ENCODE measurements at regions not wholly inside any gene's neighbourhood (a gene's known extent, or its start where the extent isn't known, plus 50 kb on each side); places are given as distances from the start of the nearest gene placed in this dataset.

GRCh38 chr20:60381643-60382400 lies 423.6 kb downstream of the CDH26 start:
- no peak for DNase-seq

- no peak for DNase-seq
Measured at GRCh38 chr20:60389441-60389840, 431.2 kb downstream of the CDH26 start.

GRCh38 chr20:60389882-60390281 lies 431.7 kb downstream of the CDH26 start:
- DNase-seq: no peak

DNA sequence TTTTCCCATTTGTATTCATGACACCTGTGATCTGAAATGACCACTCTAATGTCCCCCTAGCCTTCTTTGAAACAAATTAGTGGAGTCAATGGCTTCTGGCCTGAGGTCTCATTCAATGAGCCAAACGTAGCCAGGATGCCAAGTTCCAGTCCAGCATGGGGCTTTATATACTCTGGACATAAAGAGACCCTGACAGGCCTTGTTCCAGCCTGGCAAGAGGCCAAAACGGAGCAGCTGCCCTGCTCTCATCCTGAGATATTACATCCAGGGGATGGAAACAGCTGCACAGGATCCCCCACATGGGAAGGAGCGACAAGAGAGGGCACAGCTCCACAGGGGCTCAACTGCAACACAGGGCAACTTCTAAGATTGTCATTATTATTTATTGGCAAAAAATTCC lies 437.8 kb downstream of the CDH26 start:
- no peak for DNase-seq

DNA sequence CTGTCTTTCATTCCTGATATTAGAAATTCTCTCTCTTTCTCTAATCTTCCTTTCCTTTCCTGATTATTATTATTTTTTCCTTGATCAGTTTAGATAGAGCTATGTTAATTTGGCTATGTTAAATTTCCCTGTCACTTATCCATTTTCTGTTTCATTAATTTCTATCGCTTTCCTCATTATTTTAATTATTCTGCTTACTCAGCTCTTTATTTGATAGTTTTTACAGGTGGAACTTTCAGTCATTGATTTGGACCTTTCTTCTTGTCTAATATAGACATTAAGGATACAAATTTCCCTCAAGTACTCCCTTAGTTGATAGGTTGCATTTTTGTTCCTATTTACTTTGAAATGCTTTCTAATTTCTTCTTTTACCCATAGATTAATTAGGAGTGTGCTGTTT lies 442.3 kb downstream of the CDH26 start:
- no peak for DNase-seq

GRCh38 chr20:60402189-60403058 lies 444.2 kb downstream of the CDH26 start:
- DNase-seq: no peak

DNA sequence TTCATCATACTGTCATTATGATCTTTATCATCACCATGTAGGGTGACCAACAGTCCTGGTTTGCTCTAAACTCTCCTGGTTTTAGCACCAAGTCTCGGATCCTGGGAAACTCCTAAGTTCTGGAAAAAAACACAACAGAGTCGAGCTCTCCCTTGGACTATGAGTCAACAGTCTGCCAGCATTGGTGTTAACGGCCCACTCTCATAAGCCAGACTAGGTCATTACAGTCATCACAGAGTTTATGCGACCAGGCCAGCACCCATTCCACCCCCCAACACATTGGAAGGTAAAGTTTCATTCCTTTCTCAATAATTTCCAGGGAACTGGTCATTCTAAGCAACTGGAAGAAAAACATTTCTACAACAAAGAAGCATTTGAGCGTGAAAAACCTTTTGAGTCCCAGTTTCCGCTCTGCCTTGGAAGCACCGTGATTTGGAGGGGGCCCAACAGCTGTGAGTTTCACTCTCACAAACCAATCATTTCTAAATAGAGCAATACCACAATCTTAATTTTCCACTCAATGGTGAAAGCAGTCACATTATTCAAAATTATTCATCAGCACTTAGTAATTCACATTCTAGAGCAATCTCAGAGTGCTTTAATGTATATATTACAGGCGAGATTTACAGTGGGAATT lies 445.0 kb downstream of the CDH26 start:
- no peak for DNase-seq

DNA sequence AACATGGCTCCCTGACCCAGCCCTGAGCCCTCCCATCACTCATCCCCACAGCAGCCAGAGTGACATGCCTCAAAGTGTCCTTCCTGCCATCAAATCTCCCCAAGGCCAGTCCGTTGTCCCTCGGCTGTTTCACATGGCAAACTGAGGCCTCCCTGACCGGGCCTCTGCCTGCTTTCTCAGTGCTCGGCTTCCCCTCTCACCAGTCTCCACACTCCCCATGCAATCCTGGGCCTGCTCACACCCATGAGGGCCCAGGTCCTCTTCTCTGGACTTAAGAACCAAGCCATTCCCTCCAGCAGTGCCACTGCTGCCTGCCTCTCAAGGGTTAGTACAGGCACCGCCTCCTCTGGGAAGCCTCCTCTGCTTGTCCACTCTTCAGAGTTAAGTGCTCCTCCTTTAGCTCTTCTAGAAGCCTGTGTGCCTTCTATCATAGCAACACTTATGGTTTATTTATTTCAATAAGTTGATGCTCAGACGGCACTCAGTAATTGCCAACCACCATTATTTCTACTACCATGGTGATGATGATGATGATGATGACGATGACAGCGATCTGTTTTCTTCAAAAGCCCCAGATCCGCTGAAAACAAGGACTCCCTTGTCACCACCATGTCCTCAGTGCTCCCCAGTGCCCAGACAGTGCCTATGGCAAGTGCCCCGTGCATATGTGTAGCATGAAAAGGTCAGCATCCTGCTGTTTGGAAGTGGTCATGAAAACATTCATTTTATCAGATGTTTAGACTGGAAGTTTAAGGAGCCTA lies 449.0 kb downstream of the CDH26 start:
- DNase-seq: no peak

- DNase-seq: no peak
Measured at GRCh38 chr20:60407938-60408337, 449.7 kb downstream of the CDH26 start.

DNA sequence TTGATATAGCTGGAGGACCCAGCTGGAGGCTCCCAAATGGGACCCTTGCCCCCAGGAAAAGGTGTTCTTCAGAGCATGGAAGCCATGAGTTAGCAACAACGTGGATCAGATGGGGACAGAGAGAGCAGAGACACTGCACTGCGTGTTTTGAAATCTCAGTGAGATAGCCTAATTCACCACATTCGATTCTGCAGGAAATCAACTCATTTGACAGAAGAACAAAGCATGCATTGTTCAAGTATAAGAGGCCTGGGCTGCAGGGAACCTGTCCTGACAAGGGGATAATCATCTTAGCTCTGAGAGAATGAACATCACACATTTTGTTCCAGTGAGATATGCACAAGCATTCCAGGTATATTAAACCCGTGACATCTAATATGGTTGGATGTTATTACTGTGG lies 450.2 kb downstream of the CDH26 start:
- no peak for DNase-seq

DNA sequence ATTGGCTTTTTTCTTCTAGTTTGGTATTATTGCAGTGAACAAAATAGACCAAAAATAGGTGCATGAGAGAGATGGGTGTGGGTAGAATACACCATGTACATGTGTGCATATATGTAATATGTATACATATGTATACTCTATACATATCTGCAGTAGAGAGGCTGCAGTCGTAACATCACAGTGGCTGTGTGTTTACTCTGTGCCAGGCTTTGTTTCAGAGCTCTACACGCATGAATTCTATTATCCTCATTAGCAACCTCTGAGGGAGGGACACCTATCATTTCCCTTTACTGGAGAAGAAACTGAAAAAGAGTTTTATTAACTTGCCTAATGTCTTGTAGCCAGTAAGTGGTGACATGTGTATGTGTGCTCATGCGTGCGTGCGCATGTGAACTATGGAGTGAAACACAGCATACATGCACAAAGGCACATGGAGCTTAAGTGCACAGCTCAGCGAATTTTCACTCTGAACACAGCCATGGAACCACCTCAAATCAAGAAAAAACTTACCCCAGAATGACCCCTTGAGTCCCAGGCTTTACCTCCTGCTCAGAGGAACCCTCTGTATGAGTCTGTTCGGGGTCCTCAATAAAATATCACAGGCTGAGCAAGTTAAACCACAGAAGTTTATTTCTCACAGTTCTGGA lies 452.5 kb downstream of the CDH26 start:
- DNase-seq: no peak

DNA sequence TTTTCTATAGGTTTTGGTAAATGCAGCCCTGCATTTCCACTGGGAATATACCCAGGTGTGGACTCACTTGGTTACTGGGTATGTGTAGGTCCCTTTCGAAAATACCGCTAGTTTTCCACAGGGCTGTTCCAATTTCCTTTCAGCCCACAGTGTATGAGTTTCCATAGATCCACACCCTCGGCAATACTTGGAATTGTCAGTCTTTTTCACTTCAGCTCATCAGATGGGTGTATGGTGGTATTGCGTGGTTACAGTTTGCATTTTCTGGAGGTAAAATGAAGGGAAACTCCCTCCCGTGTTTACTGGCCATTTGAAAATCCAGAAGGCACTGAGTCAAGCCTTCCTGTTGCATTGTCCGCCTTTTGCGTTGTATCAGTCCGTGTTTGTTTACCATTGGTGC lies 453.6 kb downstream of the CDH26 start:
- no peak for DNase-seq

DNA sequence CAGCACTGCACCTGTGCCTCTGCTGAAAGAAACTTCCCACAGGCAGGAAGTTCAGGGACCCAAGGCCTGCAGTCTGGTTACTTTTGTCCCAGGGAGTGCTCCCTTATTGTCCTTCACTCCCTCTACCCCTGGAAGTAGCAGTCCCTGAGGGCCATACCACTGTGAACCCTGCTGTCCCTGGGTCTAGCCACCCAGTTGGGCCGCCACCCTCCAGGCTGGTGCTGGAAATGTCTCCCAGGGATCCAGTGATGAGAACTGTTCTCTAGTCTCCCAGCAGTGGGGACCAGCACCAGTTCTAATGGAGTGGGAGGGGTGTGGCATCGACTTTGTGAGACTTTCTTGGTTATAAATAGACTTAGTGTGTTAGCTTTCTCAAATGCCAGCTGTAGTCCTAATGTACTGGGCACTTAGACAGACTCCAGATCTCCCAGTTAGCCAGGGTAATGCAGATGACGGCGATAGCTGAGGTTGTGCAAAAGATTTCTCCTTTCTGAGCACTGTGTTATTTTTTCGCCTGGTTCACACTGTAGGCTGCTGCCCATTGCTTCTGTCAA lies 462.5 kb downstream of the CDH26 start:
- no peak for DNase-seq

DNA sequence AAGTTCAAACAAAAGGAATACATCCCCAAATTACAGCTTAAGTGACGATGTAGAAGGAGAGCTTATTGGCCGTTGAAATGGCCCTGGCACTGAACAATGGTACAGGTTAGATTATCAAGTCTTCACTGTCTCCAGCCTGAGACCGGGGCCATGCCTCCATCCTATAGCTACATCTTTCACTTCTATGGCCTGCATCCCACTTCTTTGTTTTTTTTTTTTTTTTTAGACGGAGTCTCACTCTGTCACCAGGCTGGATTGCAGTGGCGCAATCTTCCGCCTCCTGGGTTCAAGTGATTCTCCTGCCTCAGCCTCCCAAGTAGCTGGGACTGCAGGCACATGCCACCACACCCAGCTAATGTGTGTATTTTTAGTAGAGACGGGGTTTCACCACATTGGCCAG lies 464.6 kb downstream of the CDH26 start:
- no peak for DNase-seq

DNA sequence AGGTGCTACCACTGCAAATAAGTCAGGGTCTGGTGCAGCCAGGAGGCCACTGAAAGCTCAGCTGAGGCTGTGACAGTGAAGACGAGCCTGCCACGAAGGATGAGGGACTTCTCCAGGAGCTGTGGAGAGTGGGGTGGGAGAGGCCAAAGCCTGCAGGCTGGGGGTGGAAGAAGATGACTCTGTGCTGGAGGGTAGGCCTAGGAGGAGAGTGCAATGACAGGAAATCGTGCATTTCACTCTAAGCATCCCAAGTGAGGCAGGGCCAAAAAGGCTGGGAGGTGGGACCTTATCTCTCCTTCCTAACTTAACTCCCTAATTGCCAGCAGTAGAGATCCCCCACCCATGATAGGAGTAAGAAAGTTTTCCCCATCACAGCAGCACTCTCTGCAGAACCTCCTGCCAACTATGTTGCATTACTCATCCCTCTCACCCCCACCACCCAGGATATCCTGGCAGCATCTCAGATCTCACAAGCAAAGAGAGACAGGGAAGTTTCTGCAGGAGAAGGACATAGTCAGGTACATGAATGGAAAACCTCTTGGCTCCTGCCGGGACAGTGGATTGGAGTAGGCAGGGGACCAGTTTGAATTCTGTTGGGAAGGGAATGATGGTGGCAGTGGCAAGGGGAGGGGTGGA lies 466.2 kb downstream of the CDH26 start:
- no peak for DNase-seq

DNA sequence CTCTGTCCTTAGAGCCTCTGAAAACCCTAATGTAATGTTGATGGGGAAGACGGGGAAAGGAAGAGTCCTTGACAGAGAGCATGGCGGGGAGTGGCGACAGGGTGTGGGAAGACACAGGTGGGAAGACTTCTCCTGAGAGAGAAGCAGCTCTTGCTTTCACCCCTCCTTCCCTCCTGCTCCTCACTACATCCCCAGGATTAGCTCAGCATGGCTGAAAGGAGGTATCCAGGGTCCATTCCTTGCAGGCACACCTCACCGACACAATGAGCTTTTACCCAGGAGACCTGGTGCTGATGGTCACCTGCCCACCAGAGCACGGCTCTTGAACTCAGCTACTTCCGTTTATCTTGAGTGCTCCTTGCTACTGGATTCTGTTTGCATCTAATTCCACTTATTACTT lies 469.3 kb downstream of the CDH26 start:
- DNase-seq: no peak

DNA sequence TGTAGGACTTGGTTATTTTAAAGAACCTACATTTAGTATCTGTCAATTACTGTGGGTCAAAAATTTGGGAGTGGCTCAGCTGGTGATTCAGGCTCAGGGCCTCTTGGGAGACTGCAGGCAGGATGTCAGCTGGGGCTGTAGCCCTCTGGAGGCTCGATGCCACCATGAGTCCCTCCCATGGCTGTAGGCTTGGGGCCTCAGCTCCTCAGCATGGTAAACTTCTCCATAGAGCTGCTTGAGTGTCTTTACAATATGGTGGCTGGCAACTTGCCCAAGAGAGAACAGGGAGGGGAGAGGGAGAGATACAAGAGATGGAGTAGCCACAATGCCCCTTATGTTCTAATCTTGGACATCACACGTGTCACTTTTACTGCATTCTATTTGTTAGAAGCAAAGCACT lies 470.4 kb downstream of the CDH26 start:
- DNase-seq: no peak

- no peak for DNase-seq
Measured at GRCh38 chr20:60430516-60431001, 472.3 kb downstream of the CDH26 start.

DNA sequence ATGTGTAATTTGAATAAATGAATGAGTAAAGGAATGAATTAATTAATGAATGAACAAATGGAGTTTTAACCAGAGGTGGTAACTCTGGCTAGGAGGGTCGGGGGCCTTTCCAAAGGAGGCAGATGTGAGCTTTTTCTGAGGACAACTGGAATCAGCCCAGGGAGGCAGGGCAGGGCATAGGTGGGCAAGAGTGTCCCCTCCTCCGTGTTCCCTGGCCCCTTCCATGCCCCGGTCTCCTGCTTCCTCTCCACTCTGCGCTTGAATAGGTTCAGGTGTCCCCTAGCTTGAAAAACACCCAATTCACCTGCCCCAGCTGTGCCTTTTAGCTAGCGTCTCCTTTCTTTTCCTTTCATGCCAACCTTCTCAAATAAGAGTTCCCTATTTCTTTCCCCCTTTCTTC lies 473.1 kb downstream of the CDH26 start:
- DNase-seq: no peak

GRCh38 chr20:60437418-60437817 lies 479.2 kb downstream of the CDH26 start:
- DNase-seq: no peak

- DNase-seq: no peak
Measured at GRCh38 chr20:60446267-60447111, 488.3 kb downstream of the CDH26 start.
